H9 (cell line): ENCODE measurements at regions not wholly inside any gene's neighbourhood (a gene's known extent, or its start where the extent isn't known, plus 50 kb on each side); places are given as distances from the start of the nearest gene placed in this dataset.

ENCODE experiments used
- DNase-seq: peaks from one replicate; pipeline ENCODE4 v3.0.0-alpha.2; 2017
- H2AFZ ChIP-seq: one replicate; pipeline ENCODE4 v1.6.1; 2013; ENCODE audit warnings: mild to moderate bottlenecking, low read length, control low read depth, moderate library complexity
- H2AK5ac ChIP-seq: 2 replicates; pipeline ENCODE4 v1.6.1; 2013; ENCODE audit warnings: low read length, control low read depth, mixed read lengths; ENCODE audit not compliant: insufficient read length
- H2BK120ac ChIP-seq: one replicate; pipeline ENCODE4 v1.6.1; 2013; ENCODE audit warnings: low read depth, mild to moderate bottlenecking, low read length, control low read depth, inconsistent platforms; ENCODE audit not compliant: poor library complexity, severe bottlenecking
- H2BK12ac ChIP-seq: 2 replicates; pipeline ENCODE4 v1.6.1; 2013; ENCODE audit warnings: low read length, control low read depth, mixed read lengths, low read depth; ENCODE audit not compliant: insufficient read length
- H2BK15ac ChIP-seq: 2 replicates; pipeline ENCODE4 v1.6.1; 2013; ENCODE audit warnings: low read depth, low read length, control low read depth
- H2BK20ac ChIP-seq: one replicate; pipeline ENCODE4 v1.6.1; 2013; ENCODE audit warnings: low read depth, mild to moderate bottlenecking, low read length, control low read depth, inconsistent platforms; ENCODE audit not compliant: poor library complexity, severe bottlenecking
- H2BK5ac ChIP-seq: 2 replicates; pipeline ENCODE4 v1.6.1; 2013; ENCODE audit warnings: low read length, control low read depth, mixed read lengths; ENCODE audit not compliant: insufficient read length
- H3K14ac ChIP-seq: 2 replicates; pipeline ENCODE4 v1.6.1; 2013; ENCODE audit warnings: low read length, control low read depth; ENCODE audit not compliant: insufficient read depth
- H3K18ac ChIP-seq: 2 replicates; pipeline ENCODE4 v1.6.1; 2013; ENCODE audit warnings: low read depth, mild to moderate bottlenecking, mixed read lengths, low read length, control low read depth; ENCODE audit not compliant: insufficient read length
- H3K23ac ChIP-seq: 2 replicates; pipeline ENCODE4 v1.6.1; 2013; ENCODE audit warnings: low read length, control low read depth, mixed read lengths, low read depth; ENCODE audit not compliant: insufficient read length
- H3K23me2 ChIP-seq: 2 replicates; pipeline ENCODE4 v1.6.1; 2013; ENCODE audit warnings: low read depth, mild to moderate bottlenecking, mixed read lengths, low read length, control low read depth; ENCODE audit not compliant: insufficient read length, poor library complexity, severe bottlenecking
- H3K27ac ChIP-seq: 2 replicates; pipeline ENCODE4 v1.5.1; 2013; ENCODE audit warnings: low read length, control low read depth, mixed read lengths, low read depth; ENCODE audit not compliant: insufficient read length
- H3K27me3 ChIP-seq: 2 replicates; pipeline ENCODE4 v1.6.1; 2013; ENCODE audit warnings: low read length, control low read depth, inconsistent platforms; ENCODE audit not compliant: insufficient read depth
- H3K4ac ChIP-seq: 2 replicates; pipeline ENCODE4 v1.6.1; 2013; ENCODE audit warnings: low read depth, mild to moderate bottlenecking, control low read depth, inconsistent platforms, low read length, moderate library complexity
- H3K4me1 ChIP-seq: 2 replicates; pipeline ENCODE4 v1.6.1; 2013; ENCODE audit warnings: low read length, control low read depth, inconsistent platforms; ENCODE audit not compliant: insufficient read depth
- H3K4me2 ChIP-seq: 2 replicates; pipeline ENCODE4 v1.6.1; 2013; ENCODE audit warnings: low read length, control low read depth, mixed read lengths; ENCODE audit not compliant: insufficient read length, insufficient read depth
- H3K56ac ChIP-seq: 2 replicates; pipeline ENCODE4 v1.6.1; 2013; ENCODE audit warnings: low read depth, mild to moderate bottlenecking, mixed read lengths, low read length, control low read depth; ENCODE audit not compliant: insufficient read length
- H3K79me1 ChIP-seq: 2 replicates; pipeline ENCODE4 v1.6.1; 2013; ENCODE audit warnings: low read depth, mild to moderate bottlenecking, moderate library complexity, low read length, control low read depth, inconsistent platforms; ENCODE audit not compliant: insufficient read depth, poor library complexity, severe bottlenecking
- H3K79me2 ChIP-seq: 2 replicates; pipeline ENCODE4 v1.6.1; 2013; ENCODE audit warnings: low read length, control low read depth, inconsistent platforms; ENCODE audit not compliant: insufficient read depth
- H3K9ac ChIP-seq: 2 replicates; pipeline ENCODE4 v1.6.1; 2013; ENCODE audit warnings: low read length, control low read depth, mixed read lengths; ENCODE audit not compliant: insufficient read length; ENCODE audit errors: extremely low read depth
- H3K9me3 ChIP-seq: one replicate; pipeline ENCODE4 v1.6.1; 2013; ENCODE audit warnings: low read depth, low read length, inconsistent platforms; ENCODE audit not compliant: control insufficient read depth
- H3T11ph ChIP-seq: one replicate; pipeline ENCODE4 v1.6.1; 2013; ENCODE audit warnings: mild to moderate bottlenecking, low read length, control low read depth, inconsistent platforms
- H4K20me1 ChIP-seq: one replicate; pipeline ENCODE4 v1.6.1; 2013; ENCODE audit not compliant: control insufficient read depth, insufficient read length, insufficient read depth
- H4K5ac ChIP-seq: 2 replicates; pipeline ENCODE4 v1.6.1; 2013; ENCODE audit warnings: low read depth, mild to moderate bottlenecking, mixed read lengths, low read length, control low read depth; ENCODE audit not compliant: insufficient read length
- H4K8ac ChIP-seq: replicated peaks from 2 replicates; pipeline ENCODE4 v1.6.1; 2013; ENCODE audit warnings: low read length, control low read depth, mixed read lengths, low read depth; ENCODE audit not compliant: insufficient read length
- H4K91ac ChIP-seq: 2 replicates; pipeline ENCODE4 v1.6.1; 2013; ENCODE audit warnings: low read depth, mild to moderate bottlenecking, moderate library complexity, mixed read lengths, low read length, control low read depth; ENCODE audit not compliant: insufficient read length
- H3K27ac Mint-ChIP-seq, 3 experiments: 2 replicates in 2 of 3; 3 replicates in 1 of 3; pipeline ENCODE4 v1.8.0; 2020 to 2021; ENCODE audit warnings: mixed read lengths in 3 of 3, mild to moderate bottlenecking in 1 of 3, moderate library complexity in 1 of 3
- H3K27me3 Mint-ChIP-seq: 2 replicates; pipeline ENCODE4 v1.8.0; 2021; ENCODE audit warnings: low read depth, mild to moderate bottlenecking, moderate library complexity, mixed read lengths
- H3K36me3 Mint-ChIP-seq, 3 experiments: 2 replicates in 2 of 3; 3 replicates in 1 of 3; pipeline ENCODE4 v1.8.0; 2020 to 2021; ENCODE audit warnings: low read depth in 3 of 3, mixed read lengths in 3 of 3; ENCODE audit not compliant: insufficient read depth in 1 of 3
- H3K4me1 Mint-ChIP-seq, 2 experiments: 2 replicates each; pipeline ENCODE4 v1.8.0; 2020; ENCODE audit warnings: mixed read lengths in 2 of 2
- H3K4me3 Mint-ChIP-seq, 2 experiments: 2 replicates in 1 of 2; 3 replicates in 1 of 2; pipeline ENCODE4 v1.8.0; 2020 to 2021; ENCODE audit warnings: mild to moderate bottlenecking in 2 of 2, mixed read lengths in 2 of 2, moderate library complexity in 1 of 2
- H3K9me3 Mint-ChIP-seq, 2 experiments: 2 replicates in 1 of 2; 3 replicates in 1 of 2; pipeline ENCODE4 v1.8.0; 2020; ENCODE audit warnings: mild to moderate bottlenecking in 2 of 2, mixed read lengths in 2 of 2, moderate library complexity in 1 of 2
- WGBS: extraction: QIAGEN DNeasy Blood & Tissue Kit; methylation state at CpG from one replicate; pipeline ENCODE4 v1.1.7; 2013; ENCODE audit warnings: missing lambda C conversion rate, low lambda C conversion rate, mixed read lengths; ENCODE audit not compliant: insufficient read length; ENCODE audit errors: extremely low coverage; 5-methylcytosine and 5-hydroxymethylcytosine counted together
- TF ChIP-seq, protein P1 (sequence below): fragments of 200-600 bp; sonication (generic); conservative IDR thresholded peaks from 3 replicates; pipeline ENCODE4 v1.8.0; 2021; ENCODE audit warnings: antibody characterized with exemption, mild to moderate bottlenecking

DNA sequence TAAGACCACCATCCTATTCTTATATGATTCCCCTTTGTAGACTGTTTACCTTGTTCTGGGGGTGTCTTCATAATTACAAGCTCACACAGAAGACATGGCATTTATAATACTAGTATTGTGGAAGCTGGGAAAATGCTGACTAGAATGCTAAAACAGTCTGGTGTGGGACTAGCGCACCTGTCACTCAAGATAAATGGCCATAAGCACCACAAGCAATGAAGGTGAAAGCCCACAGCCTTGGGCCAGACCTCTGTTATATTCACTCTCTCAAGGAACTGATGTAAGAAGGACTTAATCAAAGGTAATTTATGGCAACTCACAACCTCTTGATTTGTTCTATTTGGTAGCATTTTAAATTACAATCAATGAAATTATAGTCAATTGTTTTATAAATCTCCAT lies 721.5 kb downstream of the SEMA5A start:
- Histone ChIP-seq H2AK5ac (no peak overlapping the region), H2BK5ac (no peak overlapping the region), H3K27me3 (no peaks in the 10 kb centered on the region), H3K9ac (no peak overlapping the region), H3K14ac (no peak overlapping the region), H4K20me1 (no peaks in the 10 kb centered on the region), H3K56ac (no peak overlapping the region), H3K23me2 (no peaks in the 10 kb centered on the region), H2BK120ac (no peak overlapping the region), H3K79me1 (no peaks in the 10 kb centered on the region), H3K4ac (no peak overlapping the region), H3K27ac (no peak overlapping the region), H3K79me2 (no peaks in the 10 kb centered on the region), H3T11ph (no peak overlapping the region), H4K5ac (no peak overlapping the region), H2BK15ac (no peak overlapping the region), H2AFZ (no peak overlapping the region), H2BK20ac (no peak overlapping the region), H3K23ac (no peak overlapping the region), H3K4me1 (no peaks in the 10 kb centered on the region; the same call in 1 of the 2 replicates), H3K9me3 (no peaks in the 10 kb centered on the region), H3K4me2 (no peak overlapping the region), H4K91ac (no peak overlapping the region), H3K18ac (no peak overlapping the region), H2BK12ac (no peak overlapping the region), H4K8ac (no peak overlapping the region)
- H3K27me3 Mint-ChIP-seq, result no peaks in the 10 kb centered on the region
- TF ChIP-seq, protein P1, sequence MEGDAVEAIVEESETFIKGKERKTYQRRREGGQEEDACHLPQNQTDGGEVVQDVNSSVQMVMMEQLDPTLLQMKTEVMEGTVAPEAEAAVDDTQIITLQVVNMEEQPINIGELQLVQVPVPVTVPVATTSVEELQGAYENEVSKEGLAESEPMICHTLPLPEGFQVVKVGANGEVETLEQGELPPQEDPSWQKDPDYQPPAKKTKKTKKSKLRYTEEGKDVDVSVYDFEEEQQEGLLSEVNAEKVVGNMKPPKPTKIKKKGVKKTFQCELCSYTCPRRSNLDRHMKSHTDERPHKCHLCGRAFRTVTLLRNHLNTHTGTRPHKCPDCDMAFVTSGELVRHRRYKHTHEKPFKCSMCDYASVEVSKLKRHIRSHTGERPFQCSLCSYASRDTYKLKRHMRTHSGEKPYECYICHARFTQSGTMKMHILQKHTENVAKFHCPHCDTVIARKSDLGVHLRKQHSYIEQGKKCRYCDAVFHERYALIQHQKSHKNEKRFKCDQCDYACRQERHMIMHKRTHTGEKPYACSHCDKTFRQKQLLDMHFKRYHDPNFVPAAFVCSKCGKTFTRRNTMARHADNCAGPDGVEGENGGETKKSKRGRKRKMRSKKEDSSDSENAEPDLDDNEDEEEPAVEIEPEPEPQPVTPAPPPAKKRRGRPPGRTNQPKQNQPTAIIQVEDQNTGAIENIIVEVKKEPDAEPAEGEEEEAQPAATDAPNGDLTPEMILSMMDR, result no peak
- H3K36me3 Mint-ChIP-seq, result peaks cover 0 to 3% (median 2%) of the 10 kb centered on the region in 3 experiments; a peak in 2 of 7 replicates
- peaks cover 8 to 12% of the 10 kb centered on the region in 2 experiments; a peak in 4 of 5 replicates for H3K9me3 Mint-ChIP-seq
- H3K27ac Mint-ChIP-seq, result no peak overlapping the region
- H3K4me1 Mint-ChIP-seq, result peaks cover 12 to 29% of the 10 kb centered on the region in 2 experiments
- DNase-seq, result no peak
- H3K4me3 Mint-ChIP-seq, result no peak overlapping the region
- WGBS, result no CpG with 5 or more reads among the region's 1 CpG
